ENCODE measurements at regions not wholly inside any gene's neighbourhood (a gene's known extent, or its start where the extent isn't known, plus 50 kb on each side); places are given as distances from the start of the nearest gene placed in this dataset.

- TF ChIP-seq CTCF (IDR thresholded peaks at IDR 0.05) (no peak), POLR2A (IDR thresholded peaks at IDR 0.05) (no peak)
These were observed 274.0 kb downstream of the LNPK start for GRCh38 chr2:175728032-175728431.
